ENCODE measurements at regions not wholly inside any gene's neighbourhood (a gene's known extent, or its start where the extent isn't known, plus 50 kb on each side); places are given as distances from the start of the nearest gene placed in this dataset.

DNA sequence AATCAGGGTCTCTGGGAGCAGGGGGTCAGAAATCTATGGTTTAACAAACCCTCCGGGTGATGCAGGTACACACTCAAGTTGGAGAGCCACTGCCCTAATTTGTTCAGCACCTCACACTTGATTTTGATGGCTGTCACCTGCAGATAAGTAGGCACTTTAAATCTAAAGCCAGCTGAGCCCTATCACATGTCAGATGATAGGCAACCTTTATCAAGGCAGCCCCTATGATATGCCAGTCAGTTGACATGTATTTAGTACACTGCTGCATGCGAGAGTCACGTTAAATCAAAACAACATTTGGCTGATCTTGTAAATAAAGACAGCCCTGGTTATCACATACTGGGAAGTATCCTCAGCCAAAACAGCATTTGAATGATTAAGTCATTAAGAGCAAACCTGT lies 104.4 kb upstream of the MCTP2 start:
- no peaks in the 10 kb centered on the region for H3K9me3 Mint-ChIP-seq
- H3K4me3 Mint-ChIP-seq = no peak overlapping the region
- H3K27me3 Mint-ChIP-seq (ENCODE audit: insufficient read depth) = peaks cover 38% of the 10 kb centered on the region
- DNase-seq (ENCODE audit: low spot score) = no peak
- H3K4me1 Mint-ChIP-seq (ENCODE audit: low read depth) = peaks cover 5% of the 10 kb centered on the region
- intact Hi-C loops (cut with micrococcal nuclease) = no loop called here
- H3K36me3 Mint-ChIP-seq (ENCODE audit: low read depth) = no peaks in the 10 kb centered on the region
- H3K27ac Mint-ChIP-seq = no peak overlapping the region

DNA sequence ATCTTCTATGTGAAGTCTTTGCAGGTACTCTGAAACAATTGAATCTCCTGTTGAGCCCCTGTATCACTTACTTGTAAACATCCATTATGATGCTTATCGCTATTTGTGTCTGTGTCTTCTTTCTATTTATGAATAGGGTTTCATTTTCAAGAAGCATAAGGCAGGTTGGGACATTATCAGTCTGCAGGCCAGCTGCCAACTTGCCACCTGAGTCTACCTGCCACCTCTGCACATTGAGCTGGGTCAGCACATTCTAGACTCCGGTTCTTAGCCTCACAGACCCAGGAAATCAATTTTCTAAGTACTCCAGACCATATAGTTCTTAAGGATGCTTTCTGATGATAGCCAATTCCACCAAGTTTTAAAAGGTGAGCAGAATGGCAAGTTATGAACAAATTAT lies 105.7 kb upstream of the MCTP2 start:
- Mint-ChIP-seq H3K9me3 (no peaks in the 10 kb centered on the region), H3K27me3 (ENCODE audit: insufficient read depth) (peaks cover 28% of the 10 kb centered on the region), H3K27ac (no peak overlapping the region), H3K4me3 (no peak overlapping the region), H3K4me1 (ENCODE audit: low read depth) (peaks cover 5% of the 10 kb centered on the region), H3K36me3 (ENCODE audit: low read depth) (no peaks in the 10 kb centered on the region)
- intact Hi-C loops (cut with micrococcal nuclease) = no loop called here
- no peak for DNase-seq (ENCODE audit: low spot score)

DNA sequence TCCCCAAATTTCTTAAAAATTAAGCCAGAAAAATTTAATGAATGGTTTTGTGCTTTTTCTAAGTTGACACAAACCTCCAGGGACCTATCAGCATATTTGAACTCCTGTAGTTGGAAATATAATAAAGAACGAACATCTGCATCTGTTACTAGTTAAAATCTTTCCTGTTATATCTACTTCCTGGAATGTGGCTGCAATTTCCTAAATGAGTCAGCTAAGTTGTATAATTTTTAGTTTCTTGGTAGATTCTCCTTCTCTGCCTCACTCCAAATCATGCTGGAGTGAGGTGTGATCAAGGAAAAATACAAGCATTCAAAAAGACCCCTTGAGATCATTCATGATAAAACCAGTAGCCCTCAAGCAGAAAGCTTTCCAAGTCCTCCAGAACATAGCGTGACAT lies 106.2 kb upstream of the MCTP2 start:
- H3K4me1 Mint-ChIP-seq (ENCODE audit: low read depth) = peaks cover 5% of the 10 kb centered on the region
- H3K9me3 Mint-ChIP-seq = no peaks in the 10 kb centered on the region
- intact Hi-C loops (cut with micrococcal nuclease) = no loop called here
- no peak for DNase-seq (ENCODE audit: low spot score)
- H3K27me3 Mint-ChIP-seq (ENCODE audit: insufficient read depth) = peaks cover 23% of the 10 kb centered on the region
- no peak overlapping the region for H3K27ac Mint-ChIP-seq
- H3K36me3 Mint-ChIP-seq (ENCODE audit: low read depth) = no peaks in the 10 kb centered on the region
- H3K4me3 Mint-ChIP-seq = no peak overlapping the region

- Mint-ChIP-seq H3K27ac (no peak overlapping the region), H3K9me3 (no peaks in the 10 kb centered on the region), H3K4me1 (ENCODE audit: low read depth) (peaks cover 5% of the 10 kb centered on the region), H3K36me3 (ENCODE audit: low read depth) (no peaks in the 10 kb centered on the region), H3K4me3 (no peak overlapping the region), H3K27me3 (ENCODE audit: insufficient read depth) (peaks cover 15% of the 10 kb centered on the region)
- intact Hi-C loops (cut with micrococcal nuclease) = no loop called here
- DNase-seq (ENCODE audit: low spot score) = no peak
Observed at GRCh38 chr15:94122516-94122915, 108.8 kb upstream of the MCTP2 start.

- Mint-ChIP-seq H3K4me1 (ENCODE audit: low read depth) (peaks cover 2% of the 10 kb centered on the region), H3K27ac (no peak overlapping the region), H3K27me3 (ENCODE audit: insufficient read depth) (peaks cover 14% of the 10 kb centered on the region), H3K9me3 (no peaks in the 10 kb centered on the region), H3K4me3 (no peak overlapping the region), H3K36me3 (ENCODE audit: low read depth) (no peaks in the 10 kb centered on the region)
- DNase-seq (ENCODE audit: low spot score) = peak; percentile 44
- intact Hi-C loops (cut with micrococcal nuclease) = loop anchor here (1.0 kb wide), 4 partner anchors 123 to 1090 kb away; no protein-coding TSS in a partner anchor
Observed at GRCh38 chr15:94119923-94120775, 111.2 kb upstream of the MCTP2 start.

DNA sequence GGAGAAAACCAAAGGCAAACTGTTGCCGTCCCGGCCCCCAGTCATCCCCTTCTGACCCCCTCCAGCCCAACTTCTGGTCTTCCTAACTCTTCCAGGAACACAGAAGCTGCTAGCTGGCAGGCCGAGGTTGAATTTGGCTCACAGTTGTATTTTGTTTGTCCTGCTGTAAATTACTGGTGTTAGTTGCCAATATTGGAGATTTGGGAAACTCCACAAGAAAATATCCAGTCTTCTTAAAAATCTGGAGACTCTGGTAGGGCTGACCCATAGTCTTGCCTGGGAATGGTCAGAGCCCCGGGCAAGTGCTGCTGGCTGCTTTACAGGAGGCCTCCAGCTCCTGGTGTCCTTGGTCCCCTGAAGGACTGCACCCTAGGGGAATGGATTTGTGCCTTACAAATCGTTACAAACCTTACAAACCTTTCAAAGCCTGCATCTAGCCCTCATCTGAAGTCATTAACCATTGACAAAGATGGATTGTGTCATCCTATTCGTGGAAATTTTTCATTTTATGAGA lies 112.0 kb upstream of the MCTP2 start:
- DNase-seq (ENCODE audit: low spot score) = no peak
- intact Hi-C loops (cut with micrococcal nuclease) = no loop called here
- H3K9me3 Mint-ChIP-seq = no peaks in the 10 kb centered on the region
- no peaks in the 10 kb centered on the region for H3K4me1 Mint-ChIP-seq (ENCODE audit: low read depth)
- H3K4me3 Mint-ChIP-seq = no peak overlapping the region
- H3K36me3 Mint-ChIP-seq (ENCODE audit: low read depth) = no peaks in the 10 kb centered on the region
- H3K27me3 Mint-ChIP-seq (ENCODE audit: insufficient read depth) = peaks cover 15% of the 10 kb centered on the region
- H3K27ac Mint-ChIP-seq = no peak overlapping the region

DNA sequence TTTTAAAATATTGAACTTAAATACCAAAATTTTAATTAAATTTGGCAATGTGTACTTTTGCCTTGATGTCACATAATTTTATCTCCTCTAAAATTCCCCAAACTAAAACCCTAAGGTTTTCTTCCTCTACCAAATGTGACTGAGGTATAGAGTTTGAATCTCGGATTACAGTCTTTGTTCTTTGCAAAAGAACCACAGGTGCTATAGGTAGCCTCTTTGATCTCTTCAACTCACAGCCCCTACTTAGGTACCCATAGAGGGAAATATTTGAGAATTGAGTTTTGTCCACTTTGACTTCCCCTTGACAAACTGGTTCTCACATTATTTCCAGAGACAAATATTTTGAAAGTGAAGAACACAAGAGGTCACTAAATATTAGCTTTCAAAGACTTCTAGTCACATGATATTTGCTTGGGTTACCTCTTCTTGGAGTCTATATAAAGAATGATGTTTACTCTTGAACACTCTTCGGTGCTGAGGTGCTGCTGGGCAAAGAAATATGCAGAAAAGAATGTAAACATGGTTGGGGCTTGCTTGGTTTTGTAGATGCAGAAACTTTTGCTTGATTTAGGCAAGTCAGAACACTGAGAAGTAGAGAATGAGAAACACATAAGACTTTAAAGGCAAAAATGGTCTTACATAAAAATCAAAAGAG lies 120.8 kb upstream of the MCTP2 start:
- no peaks in the 10 kb centered on the region for H3K36me3 Mint-ChIP-seq (ENCODE audit: low read depth)
- intact Hi-C loops (cut with micrococcal nuclease) = no loop called here
- no peak overlapping the region for H3K27ac Mint-ChIP-seq
- H3K4me1 Mint-ChIP-seq (ENCODE audit: low read depth) = no peaks in the 10 kb centered on the region
- no peak for DNase-seq (ENCODE audit: low spot score)
- H3K9me3 Mint-ChIP-seq = no peaks in the 10 kb centered on the region
- H3K4me3 Mint-ChIP-seq = no peak overlapping the region
- peaks cover 28% of the 10 kb centered on the region for H3K27me3 Mint-ChIP-seq (ENCODE audit: insufficient read depth)

- intact Hi-C loops (cut with micrococcal nuclease) = no loop called here
- Mint-ChIP-seq H3K27me3 (ENCODE audit: insufficient read depth) (peaks cover 11% of the 10 kb centered on the region), H3K4me3 (no peak overlapping the region), H3K9me3 (no peaks in the 10 kb centered on the region), H3K4me1 (ENCODE audit: low read depth) (no peaks in the 10 kb centered on the region), H3K27ac (no peak overlapping the region), H3K36me3 (ENCODE audit: low read depth) (no peaks in the 10 kb centered on the region)
- DNase-seq (ENCODE audit: low spot score) = no peak
Observed at GRCh38 chr15:94107652-94108051, 123.7 kb upstream of the MCTP2 start.

GRCh38 chr15:94105760-94106159 lies 125.6 kb upstream of the MCTP2 start:
- Mint-ChIP-seq H3K4me1 (ENCODE audit: low read depth) (no peaks in the 10 kb centered on the region), H3K36me3 (ENCODE audit: low read depth) (no peaks in the 10 kb centered on the region), H3K9me3 (no peaks in the 10 kb centered on the region), H3K27ac (no peak overlapping the region), H3K4me3 (no peak overlapping the region), H3K27me3 (ENCODE audit: insufficient read depth) (peaks cover 5% of the 10 kb centered on the region)
- no peak for DNase-seq (ENCODE audit: low spot score)
- intact Hi-C loops (cut with micrococcal nuclease) = no loop called here

GRCh38 chr15:94100863-94101262 lies 130.5 kb upstream of the MCTP2 start:
- Mint-ChIP-seq H3K27me3 (ENCODE audit: insufficient read depth) (peaks cover 12% of the 10 kb centered on the region), H3K36me3 (ENCODE audit: low read depth) (no peaks in the 10 kb centered on the region), H3K4me1 (ENCODE audit: low read depth) (no peaks in the 10 kb centered on the region), H3K27ac (no peak overlapping the region), H3K9me3 (no peaks in the 10 kb centered on the region), H3K4me3 (no peak overlapping the region)
- intact Hi-C loops (cut with micrococcal nuclease) = no loop called here
- no peak for DNase-seq (ENCODE audit: low spot score)

- no peak overlapping the region for H3K27ac Mint-ChIP-seq
- intact Hi-C loops (cut with micrococcal nuclease) = no loop called here
- no peak for DNase-seq (ENCODE audit: low spot score)
- no peaks in the 10 kb centered on the region for H3K36me3 Mint-ChIP-seq (ENCODE audit: low read depth)
- H3K4me1 Mint-ChIP-seq (ENCODE audit: low read depth) = no peaks in the 10 kb centered on the region
- H3K4me3 Mint-ChIP-seq = no peak overlapping the region
- H3K27me3 Mint-ChIP-seq (ENCODE audit: insufficient read depth) = peaks cover 8% of the 10 kb centered on the region
- H3K9me3 Mint-ChIP-seq = no peaks in the 10 kb centered on the region
Observed at GRCh38 chr15:94099574-94099960, 131.8 kb upstream of the MCTP2 start.

- no peaks in the 10 kb centered on the region for H3K4me1 Mint-ChIP-seq (ENCODE audit: low read depth)
- no peak for DNase-seq (ENCODE audit: low spot score)
- no peaks in the 10 kb centered on the region for H3K36me3 Mint-ChIP-seq (ENCODE audit: low read depth)
- H3K27me3 Mint-ChIP-seq (ENCODE audit: insufficient read depth) = peaks cover 8% of the 10 kb centered on the region
- no peak overlapping the region for H3K27ac Mint-ChIP-seq
- intact Hi-C loops (cut with micrococcal nuclease) = no loop called here
- H3K4me3 Mint-ChIP-seq = no peak overlapping the region
- no peaks in the 10 kb centered on the region for H3K9me3 Mint-ChIP-seq
Observed at GRCh38 chr15:94098921-94099573, 132.3 kb upstream of the MCTP2 start.

DNA sequence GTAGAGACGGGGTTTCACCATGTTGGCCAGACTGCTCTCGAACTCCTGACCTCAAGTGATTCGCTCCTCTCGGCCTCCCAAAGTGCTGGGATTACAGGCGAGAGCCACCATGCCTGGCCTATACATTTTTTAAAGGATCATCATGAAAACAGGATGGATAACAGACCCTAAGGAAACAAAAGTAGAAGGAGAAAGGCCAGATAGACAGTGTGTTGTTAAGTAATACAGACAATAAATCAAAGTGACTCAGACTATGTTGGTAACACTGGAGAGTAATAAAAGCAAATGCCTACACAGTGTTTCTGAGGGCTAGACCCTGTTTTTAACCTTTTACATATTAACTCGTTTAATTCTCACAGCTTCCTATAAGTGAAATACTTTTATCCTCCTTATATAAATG lies 133.8 kb upstream of the MCTP2 start:
- Mint-ChIP-seq H3K9me3 (no peaks in the 10 kb centered on the region), H3K27me3 (ENCODE audit: insufficient read depth) (peaks cover 8% of the 10 kb centered on the region), H3K27ac (no peak overlapping the region), H3K4me3 (no peak overlapping the region), H3K36me3 (ENCODE audit: low read depth) (no peaks in the 10 kb centered on the region), H3K4me1 (ENCODE audit: low read depth) (no peaks in the 10 kb centered on the region)
- intact Hi-C loops (cut with micrococcal nuclease) = no loop called here
- DNase-seq (ENCODE audit: low spot score) = no peak

All from activated T-helper 1 cell treated with anti-CD3 and anti-CD28 coated beads, Interleukin-12 subunit alpha, Interleukin-12 subunit beta, Interleukin-2, Interleukin-4 antibody, amounts not matched to agents 30 ng/mL and 10 ng/mL and 1 ng/mL, durations not matched to agents 14 hours and 24 hours and 36 hours (primary cell).